WERI-Rb-1 (cell line): ENCODE measurements at regions not wholly inside any gene's neighbourhood (a gene's known extent, or its start where the extent isn't known, plus 50 kb on each side); places are given as distances from the start of the nearest gene placed in this dataset.

Experiments
- DNase-seq: peaks from one replicate; pipeline ENCODE4 v3.0.0-alpha.2; 2020
- H3K27ac ChIP-seq: fragments of 250-450 bp; sonication (Bioruptor Pico); 2 replicates; pipeline ENCODE4 v1.5.1; 2020; ENCODE audit warnings: mild to moderate bottlenecking, moderate library complexity
- H3K27me3 ChIP-seq: fragments of 250-450 bp; sonication (Bioruptor Pico); 2 replicates; pipeline ENCODE4 v1.5.1; 2021; ENCODE audit warnings: mild to moderate bottlenecking, low read depth, moderate library complexity; ENCODE audit not compliant: insufficient read depth, severe bottlenecking
- H3K36me3 ChIP-seq: fragments of 250-450 bp; sonication (Bioruptor Pico); 2 replicates; pipeline ENCODE4 v1.5.1; 2020; ENCODE audit warnings: mild to moderate bottlenecking, moderate library complexity
- H3K4me3 ChIP-seq: 2 replicates; pipeline ENCODE4 v1.5.1; 2011; ENCODE audit warnings: low read depth, mild to moderate bottlenecking, control low read depth, low read length
- H3K9me3 ChIP-seq: fragments of 250-450 bp; sonication (Bioruptor Pico); 2 replicates; pipeline ENCODE4 v1.5.1; 2021; ENCODE audit warnings: mild to moderate bottlenecking, moderate library complexity; ENCODE audit not compliant: severe bottlenecking
- TF ChIP-seq, protein P1 (sequence below): IDR thresholded peaks from 2 replicates; pipeline ENCODE4 v1.5.1; 2011; ENCODE audit warnings: low read depth, mild to moderate bottlenecking, control low read depth, inconsistent platforms, low read length

- H3K9me3 ChIP-seq: no peaks in the 10 kb centered on the region
- H3K36me3 ChIP-seq: no peaks in the 10 kb centered on the region
- TF ChIP-seq, protein P1, sequence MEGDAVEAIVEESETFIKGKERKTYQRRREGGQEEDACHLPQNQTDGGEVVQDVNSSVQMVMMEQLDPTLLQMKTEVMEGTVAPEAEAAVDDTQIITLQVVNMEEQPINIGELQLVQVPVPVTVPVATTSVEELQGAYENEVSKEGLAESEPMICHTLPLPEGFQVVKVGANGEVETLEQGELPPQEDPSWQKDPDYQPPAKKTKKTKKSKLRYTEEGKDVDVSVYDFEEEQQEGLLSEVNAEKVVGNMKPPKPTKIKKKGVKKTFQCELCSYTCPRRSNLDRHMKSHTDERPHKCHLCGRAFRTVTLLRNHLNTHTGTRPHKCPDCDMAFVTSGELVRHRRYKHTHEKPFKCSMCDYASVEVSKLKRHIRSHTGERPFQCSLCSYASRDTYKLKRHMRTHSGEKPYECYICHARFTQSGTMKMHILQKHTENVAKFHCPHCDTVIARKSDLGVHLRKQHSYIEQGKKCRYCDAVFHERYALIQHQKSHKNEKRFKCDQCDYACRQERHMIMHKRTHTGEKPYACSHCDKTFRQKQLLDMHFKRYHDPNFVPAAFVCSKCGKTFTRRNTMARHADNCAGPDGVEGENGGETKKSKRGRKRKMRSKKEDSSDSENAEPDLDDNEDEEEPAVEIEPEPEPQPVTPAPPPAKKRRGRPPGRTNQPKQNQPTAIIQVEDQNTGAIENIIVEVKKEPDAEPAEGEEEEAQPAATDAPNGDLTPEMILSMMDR: no peak
- no peak overlapping the region for H3K4me3 ChIP-seq
- H3K27me3 ChIP-seq: no peaks in the 10 kb centered on the region
- no peak for DNase-seq
- no peak overlapping the region for H3K27ac ChIP-seq
Measured at GRCh38 chr5:106658150-106658549, 1012.6 kb downstream of the EFNA5 start.

DNA sequence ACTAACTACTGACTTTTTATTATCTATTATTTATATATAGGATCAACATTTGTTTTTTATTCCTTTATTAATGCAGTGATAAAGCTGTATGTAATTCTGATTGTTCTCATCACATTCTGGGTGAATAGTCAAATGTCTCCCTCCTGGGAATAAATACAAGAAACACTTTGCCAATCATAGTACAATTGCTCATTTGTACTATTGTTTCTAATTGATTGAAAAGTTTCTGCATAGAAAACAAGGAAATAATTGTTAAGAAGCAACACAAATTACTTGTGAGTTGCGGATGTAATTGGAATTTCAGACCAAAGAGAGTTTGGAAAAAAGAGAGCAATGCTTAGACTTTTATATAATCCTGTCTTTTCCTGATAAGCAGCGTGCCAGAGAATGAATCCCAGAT, 1013.9 kb downstream of the EFNA5 start:
- TF ChIP-seq, protein P1: no peak
- H3K27me3 ChIP-seq: no peaks in the 10 kb centered on the region
- no peak overlapping the region for H3K4me3 ChIP-seq
- no peaks in the 10 kb centered on the region for H3K36me3 ChIP-seq
- no peaks in the 10 kb centered on the region for H3K9me3 ChIP-seq
- H3K27ac ChIP-seq: no peak overlapping the region
- DNase-seq: no peak

DNA sequence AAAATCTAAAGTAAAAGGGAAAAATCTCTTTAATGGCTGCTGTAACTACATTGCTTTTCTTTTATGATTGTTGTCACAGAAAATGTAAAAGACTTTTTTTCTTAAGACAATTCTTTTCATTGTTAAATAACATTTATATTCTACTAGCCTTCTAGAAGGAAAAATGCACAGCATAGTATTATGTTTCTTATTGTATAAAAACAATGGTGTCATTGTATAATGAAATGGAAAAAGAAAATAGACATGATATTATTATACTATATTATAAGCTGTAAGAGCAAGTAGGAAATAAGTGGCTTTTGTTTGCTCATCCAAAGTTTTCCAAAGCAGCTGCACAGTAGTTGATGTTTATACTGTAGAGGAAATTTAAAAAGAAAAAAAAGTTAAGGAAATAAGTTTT, 1021.7 kb downstream of the EFNA5 start:
- H3K36me3 ChIP-seq: no peaks in the 10 kb centered on the region
- no peak overlapping the region for H3K27ac ChIP-seq

GRCh38 chr5:106648401-106648800, 1022.3 kb downstream of the EFNA5 start:
- DNase-seq: no peak
- no peak overlapping the region for H3K27ac ChIP-seq
- no peaks in the 10 kb centered on the region for H3K9me3 ChIP-seq
- H3K4me3 ChIP-seq: no peak overlapping the region
- TF ChIP-seq, protein P1: no peak
- no peaks in the 10 kb centered on the region for H3K36me3 ChIP-seq
- no peaks in the 10 kb centered on the region for H3K27me3 ChIP-seq

More for the DNA sequence above, 1021.7 kb downstream of the EFNA5 start:
- H3K4me3 ChIP-seq: no peak overlapping the region
- H3K9me3 ChIP-seq: no peaks in the 10 kb centered on the region
- TF ChIP-seq, protein P1: no peak
- no peak for DNase-seq
- H3K27me3 ChIP-seq: no peaks in the 10 kb centered on the region

- Histone ChIP-seq H3K27ac (no peak overlapping the region), H3K27me3 (no peaks in the 10 kb centered on the region), H3K9me3 (no peaks in the 10 kb centered on the region), H3K36me3 (no peaks in the 10 kb centered on the region), H3K4me3 (no peak overlapping the region)
- TF ChIP-seq, protein P1: no peak
- DNase-seq: no peak
Measured at GRCh38 chr5:106646106-106646505, 1024.6 kb downstream of the EFNA5 start.

DNA sequence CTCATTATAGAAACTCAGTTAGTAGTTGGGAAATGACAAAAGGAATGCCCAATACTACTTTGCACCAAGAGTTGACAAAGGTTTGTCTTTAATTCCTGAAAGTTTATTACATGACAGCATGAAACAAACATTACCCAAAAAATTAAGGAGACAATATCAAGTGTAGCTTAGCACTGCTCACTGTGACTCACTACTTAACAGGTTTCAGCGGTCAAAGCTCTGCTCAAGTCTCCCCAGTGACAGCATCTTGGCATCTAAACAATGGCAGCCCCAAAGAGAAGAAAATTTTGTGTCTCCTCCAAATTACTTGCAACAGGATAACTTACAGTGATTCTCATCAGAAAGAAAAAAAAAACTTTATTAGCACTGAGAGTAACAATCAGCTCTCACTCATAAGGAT, 1030.2 kb downstream of the EFNA5 start:
- Histone ChIP-seq H3K9me3 (no peaks in the 10 kb centered on the region), H3K27me3 (no peaks in the 10 kb centered on the region), H3K27ac (no peak overlapping the region), H3K4me3 (no peak overlapping the region), H3K36me3 (no peaks in the 10 kb centered on the region)
- no peak for DNase-seq
- TF ChIP-seq, protein P1: no peak
